BE2C (cell line): ENCODE measurements at regions not wholly inside any gene's neighbourhood (a gene's known extent, or its start where the extent isn't known, plus 50 kb on each side); places are given as distances from the start of the nearest gene placed in this dataset.

Experiments used
- DNase-seq: peaks from one replicate; pipeline ENCODE4 v3.0.0-alpha.2; 2020
- H3K27me3 ChIP-seq: fragments of 250-450 bp; sonication (Bioruptor Pico); 2 replicates; pipeline ENCODE4 v1.5.1; 2020; ENCODE audit warnings: mild to moderate bottlenecking
- H3K36me3 ChIP-seq: fragments of 250-450 bp; sonication (Bioruptor Pico); 2 replicates; pipeline ENCODE4 v1.5.1; 2020; ENCODE audit warnings: mild to moderate bottlenecking
- H3K4me1 ChIP-seq: fragments of 250-450 bp; sonication (Bioruptor Pico); 2 replicates; pipeline ENCODE4 v1.5.1; 2020
- H3K4me3 ChIP-seq: 2 replicates; pipeline ENCODE4 v1.5.1; 2011; ENCODE audit warnings: low read depth, low read length
- H3K9me3 ChIP-seq: fragments of 250-450 bp; sonication (Bioruptor Pico); 2 replicates; pipeline ENCODE4 v1.5.1; 2020
- CTCF ChIP-seq: IDR thresholded peaks from 2 replicates; pipeline ENCODE4 v1.5.1; 2012; ENCODE audit warnings: mild to moderate bottlenecking, low read depth, low read length

DNA sequence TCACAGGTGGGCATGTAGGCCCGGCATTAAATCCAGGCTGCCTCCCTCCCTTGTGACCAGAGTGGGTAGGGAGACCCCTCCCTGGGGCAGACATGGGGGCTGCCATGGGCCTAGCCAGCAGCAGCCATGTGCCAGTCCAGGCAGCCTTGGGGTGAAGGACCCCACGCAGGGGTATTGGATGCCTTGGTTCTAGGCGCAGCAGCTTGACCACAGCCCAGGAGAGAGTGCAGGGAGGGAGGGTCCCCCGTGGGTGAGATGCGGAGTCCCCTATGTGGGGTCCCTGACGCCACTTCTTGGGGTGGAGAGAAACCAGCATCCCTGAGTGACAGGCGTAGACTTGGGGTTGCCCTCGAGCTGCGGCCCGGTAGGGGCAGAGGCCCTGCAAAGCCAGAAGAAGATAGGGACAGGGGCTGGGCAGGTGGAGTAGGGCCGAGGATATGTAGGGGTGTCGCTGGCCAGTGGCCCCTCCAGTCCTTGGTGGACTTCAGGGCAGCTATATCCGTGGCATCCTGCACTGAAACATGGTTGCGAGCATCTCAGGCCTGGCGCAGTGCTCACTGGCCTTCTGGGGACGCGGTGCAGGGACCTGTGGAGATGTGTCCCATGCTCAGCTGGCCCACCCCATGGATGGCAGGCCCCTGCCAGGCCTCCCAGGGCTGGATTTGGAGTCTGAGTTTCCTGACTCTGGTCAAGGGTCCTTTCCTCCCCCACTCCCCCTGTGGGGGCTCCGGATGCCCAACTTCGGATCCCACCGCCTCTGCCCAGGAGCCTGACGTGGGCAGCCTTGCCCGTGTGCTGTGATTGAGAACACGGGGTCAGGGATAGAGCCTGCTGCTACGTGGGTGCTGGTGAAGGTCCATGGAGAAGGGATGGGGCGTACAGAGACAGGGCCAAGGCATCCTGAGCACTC lies 1179.8 kb downstream of the BRD1 start:
- no peak for DNase-seq
- Histone ChIP-seq H3K27me3 (no peaks in the 10 kb centered on the region), H3K9me3 (peaks cover 1% of the 10 kb centered on the region), H3K36me3 (no peaks in the 10 kb centered on the region), H3K4me3 (no peak overlapping the region), H3K4me1 (no peaks in the 10 kb centered on the region)
- TF ChIP-seq CTCF: no peak

DNA sequence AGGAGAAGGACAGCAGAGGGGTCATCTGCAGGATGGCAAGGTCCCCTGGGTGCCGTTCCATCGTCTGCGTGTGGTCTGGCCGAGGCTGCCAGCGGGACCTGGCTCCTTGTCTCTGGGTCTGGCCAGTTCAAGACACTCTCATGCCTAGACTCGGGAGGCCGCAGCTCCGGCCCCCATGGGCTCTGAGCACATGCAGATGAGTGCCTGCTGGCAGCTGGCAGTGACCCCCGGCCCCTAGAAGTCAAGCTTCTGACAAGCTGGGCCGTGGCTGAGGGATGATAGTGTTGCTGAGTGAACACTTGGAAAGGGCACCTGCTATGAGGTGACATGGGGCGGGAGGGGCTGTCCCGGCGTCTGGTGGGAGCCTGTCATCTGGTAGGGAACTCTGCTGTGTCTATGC lies 1180.6 kb downstream of the BRD1 start:
- no peak for DNase-seq
- Histone ChIP-seq H3K36me3 (no peaks in the 10 kb centered on the region), H3K4me3 (no peak overlapping the region), H3K9me3 (no peaks in the 10 kb centered on the region; the same call in none of the 2 replicates), H3K4me1 (no peaks in the 10 kb centered on the region), H3K27me3 (no peaks in the 10 kb centered on the region)
- TF ChIP-seq CTCF: no peak

- no peaks in the 10 kb centered on the region for H3K36me3 ChIP-seq
- no peak for TF ChIP-seq CTCF
- DNase-seq: no peak
- no peaks in the 10 kb centered on the region; the same call in none of the 2 replicates for H3K9me3 ChIP-seq
- H3K4me3 ChIP-seq: no peak overlapping the region
- H3K27me3 ChIP-seq: no peaks in the 10 kb centered on the region
- H3K4me1 ChIP-seq: no peaks in the 10 kb centered on the region
Observed at GRCh38 chr22:48646216-48646925, 1181.3 kb downstream of the BRD1 start.

DNA sequence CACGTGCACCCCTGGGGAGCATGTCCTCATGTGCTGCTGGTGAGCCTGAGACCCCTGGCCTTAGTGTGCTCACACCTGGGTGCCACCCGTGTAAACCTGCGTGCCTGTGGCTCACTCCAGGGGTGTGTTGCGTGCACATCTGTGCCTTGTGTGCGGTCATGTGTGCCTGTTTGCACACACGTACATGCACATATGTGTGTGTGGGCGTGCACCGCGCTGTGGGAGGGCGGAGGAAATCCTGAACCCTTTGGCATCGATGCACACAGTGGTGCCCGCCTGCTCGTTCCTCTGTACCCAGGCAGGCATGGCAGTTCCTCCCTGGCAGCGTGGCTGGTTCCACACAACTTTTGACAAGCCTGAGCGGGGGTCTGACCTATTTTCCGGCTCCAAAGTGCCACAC lies 1181.9 kb downstream of the BRD1 start:
- no peak for DNase-seq
- Histone ChIP-seq H3K4me3 (no peak overlapping the region), H3K4me1 (no peaks in the 10 kb centered on the region), H3K27me3 (no peaks in the 10 kb centered on the region), H3K9me3 (no peaks in the 10 kb centered on the region; the same call in 1 of the 2 replicates), H3K36me3 (no peaks in the 10 kb centered on the region)
- no peak for TF ChIP-seq CTCF

DNA sequence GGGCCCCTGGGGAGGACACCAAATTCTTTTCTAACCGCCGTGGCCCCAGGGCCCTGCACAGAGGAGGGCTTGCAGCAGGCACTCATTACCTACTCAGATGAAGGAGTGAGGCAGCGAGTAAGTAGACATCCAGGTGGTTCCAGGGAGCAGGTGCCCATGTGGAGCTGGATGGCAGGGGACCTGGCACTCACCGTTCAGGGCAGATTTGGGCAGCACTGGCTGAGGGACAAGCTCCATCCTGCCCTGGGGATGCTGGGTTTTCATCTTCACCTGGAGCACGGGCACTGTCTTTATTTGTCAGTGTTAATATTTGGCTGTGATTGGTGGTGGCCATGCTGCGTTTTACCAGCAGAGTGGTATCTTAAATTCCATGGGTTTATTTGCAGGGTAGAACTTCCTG lies 1182.7 kb downstream of the BRD1 start:
- Histone ChIP-seq H3K27me3 (no peaks in the 10 kb centered on the region), H3K36me3 (no peaks in the 10 kb centered on the region), H3K4me3 (no peak overlapping the region), H3K4me1 (no peaks in the 10 kb centered on the region), H3K9me3 (no peaks in the 10 kb centered on the region; the same call in 1 of the 2 replicates)
- no peak for DNase-seq
- no peak for TF ChIP-seq CTCF

DNA sequence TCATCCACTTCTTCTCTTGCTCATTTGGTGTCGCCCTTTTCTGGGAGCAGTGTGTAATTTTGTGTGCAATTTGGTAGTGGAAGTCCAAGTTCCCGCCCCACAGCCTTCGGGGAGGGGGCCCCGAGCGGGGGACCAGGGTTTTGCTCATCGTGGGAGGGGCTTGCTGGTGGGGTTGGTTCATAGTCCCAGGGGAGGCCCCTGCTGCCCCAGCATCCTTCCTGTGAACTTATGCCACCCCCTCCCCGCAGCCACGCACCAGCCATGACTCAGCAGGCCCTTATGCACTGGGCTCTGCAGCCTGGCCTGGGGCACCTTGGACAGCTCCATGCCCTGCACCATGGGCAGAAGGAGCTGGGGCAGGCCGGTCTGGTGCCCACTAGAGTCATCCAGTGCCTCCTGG lies 1183.6 kb downstream of the BRD1 start:
- no peaks in the 10 kb centered on the region for H3K27me3 ChIP-seq
- no peak for TF ChIP-seq CTCF
- no peaks in the 10 kb centered on the region for H3K4me1 ChIP-seq
- H3K9me3 ChIP-seq: peaks cover 3% of the 10 kb centered on the region; the same call in 1 of the 2 replicates
- no peak overlapping the region for H3K4me3 ChIP-seq
- H3K36me3 ChIP-seq: no peaks in the 10 kb centered on the region
- DNase-seq: no peak
